ENCODE measurements at regions not wholly inside any gene's neighbourhood (a gene's known extent, or its start where the extent isn't known, plus 50 kb on each side); places are given as distances from the start of the nearest gene placed in this dataset.

DNA sequence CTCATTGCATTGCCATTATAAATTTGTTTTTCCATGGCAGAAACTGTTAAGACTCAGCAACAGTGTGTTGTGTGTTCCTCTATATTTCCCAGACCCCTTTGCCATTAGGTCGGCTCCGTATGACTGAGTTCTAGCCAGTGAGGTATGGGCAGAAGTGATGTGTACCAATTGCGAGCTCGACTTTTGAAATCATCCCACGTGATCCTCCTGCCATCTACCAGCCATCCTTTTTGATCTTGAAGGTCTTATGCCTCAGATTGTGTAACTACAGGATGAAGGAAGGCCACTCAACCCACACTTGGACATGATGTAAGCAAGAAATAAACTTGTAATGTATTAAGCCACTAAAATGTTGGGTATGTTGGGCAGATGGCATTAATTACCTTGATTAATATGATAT lies 562.3 kb downstream of the PDCD6IP start:
- TF ChIP-seq EZH2 (IDR thresholded peaks at IDR 0.05; ENCODE audit: borderline replicate concordance, insufficient read depth, low read length, poor library complexity, severe bottlenecking) = no peak
- TF ChIP-seq, protein P1, sequence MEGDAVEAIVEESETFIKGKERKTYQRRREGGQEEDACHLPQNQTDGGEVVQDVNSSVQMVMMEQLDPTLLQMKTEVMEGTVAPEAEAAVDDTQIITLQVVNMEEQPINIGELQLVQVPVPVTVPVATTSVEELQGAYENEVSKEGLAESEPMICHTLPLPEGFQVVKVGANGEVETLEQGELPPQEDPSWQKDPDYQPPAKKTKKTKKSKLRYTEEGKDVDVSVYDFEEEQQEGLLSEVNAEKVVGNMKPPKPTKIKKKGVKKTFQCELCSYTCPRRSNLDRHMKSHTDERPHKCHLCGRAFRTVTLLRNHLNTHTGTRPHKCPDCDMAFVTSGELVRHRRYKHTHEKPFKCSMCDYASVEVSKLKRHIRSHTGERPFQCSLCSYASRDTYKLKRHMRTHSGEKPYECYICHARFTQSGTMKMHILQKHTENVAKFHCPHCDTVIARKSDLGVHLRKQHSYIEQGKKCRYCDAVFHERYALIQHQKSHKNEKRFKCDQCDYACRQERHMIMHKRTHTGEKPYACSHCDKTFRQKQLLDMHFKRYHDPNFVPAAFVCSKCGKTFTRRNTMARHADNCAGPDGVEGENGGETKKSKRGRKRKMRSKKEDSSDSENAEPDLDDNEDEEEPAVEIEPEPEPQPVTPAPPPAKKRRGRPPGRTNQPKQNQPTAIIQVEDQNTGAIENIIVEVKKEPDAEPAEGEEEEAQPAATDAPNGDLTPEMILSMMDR (IDR thresholded peaks at IDR 0.05; ENCODE audit: poor library complexity, severe bottlenecking) = no peak
- no peak for TF ChIP-seq EP300 (conservative IDR thresholded peaks at IDR 0.05; ENCODE audit: poor library complexity, severe bottlenecking)

Data from neural cell (in vitro differentiated cells).